Heart right ventricle (tissue), 16 donors: ENCODE measurements at regions not wholly inside any gene's neighbourhood (a gene's known extent, or its start where the extent isn't known, plus 50 kb on each side); places are given as distances from the start of the nearest gene placed in this dataset.

Experiments used
- ATAC-seq, 8 donors: fragments of 200-7000 bp; cut with Tn5 transposase; one replicate each; pipeline ENCODE4 v1.9.1; 2020; ENCODE audit warnings: mild to moderate bottlenecking in 8 of 8, moderate library complexity in 8 of 8, moderate number of reproducible peaks in 1 of 8
- DNase-seq, 2 donors: peaks; one replicate each; pipeline ENCODE4 v3.0.0-alpha.2; 2020
- H3K27ac ChIP-seq, 10 donors: fragments of 200-600 bp; sonication (generic) in 2 of 10; one replicate each; pipeline versions ENCODE4 v1.5.0 to v1.8.0; 2020 to 2022; ENCODE audit warnings: mild to moderate bottlenecking in 3 of 10
- H3K27me3 ChIP-seq, 7 donors: fragments of 200-600 bp; one replicate each; pipeline ENCODE4 v1.8.0; 2021 to 2022; ENCODE audit warnings: mild to moderate bottlenecking in 2 of 7
- H3K36me3 ChIP-seq, 9 donors: fragments of 200-600 bp; sonication (generic) in 1 of 9; one replicate each; pipeline versions ENCODE4 v1.5.0 to v1.8.0; 2020 to 2022; ENCODE audit warnings: mild to moderate bottlenecking in 2 of 9
- H3K4me1 ChIP-seq, 9 donors: fragments of 200-600 bp; sonication (generic) in 1 of 9; one replicate each; pipeline versions ENCODE4 v1.5.0 to v1.8.0; 2020 to 2022; ENCODE audit warnings: mild to moderate bottlenecking in 4 of 9
- H3K4me3 ChIP-seq, 10 donors: fragments of 200-600 bp; sonication (generic) in 2 of 10; one replicate each; pipeline versions ENCODE4 v1.5.0 to v1.8.0; 2020 to 2022; ENCODE audit warnings: mild to moderate bottlenecking in 7 of 10, moderate library complexity in 2 of 10
- H3K9me3 ChIP-seq, 11 donors: fragments of 200-600 bp in 10 of 11; sonication (generic) in 2 of 11; one replicate each; pipeline versions ENCODE4 v1.5.0 to v1.8.0; 2013 to 2022; ENCODE audit warnings: mild to moderate bottlenecking in 2 of 11, control low read depth in 1 of 11, moderate library complexity in 1 of 11
- CTCF ChIP-seq, 9 donors: fragments of 200-600 bp; sonication (generic) in 2 of 9; IDR thresholded peaks; one replicate each; pipeline versions ENCODE4 v1.5.0 to v1.8.0; 2021 to 2022; ENCODE audit warnings: antibody characterized with exemption in 9 of 9, mild to moderate bottlenecking in 5 of 9, moderate library complexity in 1 of 9
- WGBS, 2 donors: extraction: QIAGEN DNeasy Blood & Tissue Kit; methylation state at CpG; one replicate each; pipeline ENCODE4 v1.1.7; 2013; ENCODE audit warnings: inconsistent platforms in 1 of 2; 5-methylcytosine and 5-hydroxymethylcytosine counted together
- intact Hi-C, 10 donors: fragments of 100-400 bp; cut with DNase I; formaldehyde crosslinking; loops; one replicate each; pipeline versions ENCODE4 v1.11.1 to v1.14.2; 2022
- donor health status: Arrhythmogenic right ventricular cardiomyopathy.
- donor health status: ischemic (EF 13 %, LVEDD 7.1; RV severe dilation, severe dysfunction).
- donor health status: healthy with polysubstance abuse.
- donor health status: DM: no; HTN: yes; CAD: no.
- donor health status: DM: no; HTN: no; CAD: no.
- donor health status: ischemic (EF 25% LVEDD 6.9; RV normal size, moderate dysfunction).
- donor health status: ischemic (EF 25% LVEDD 5.7; RV mildly dilated, moderate dysfunction).
- donor health status: healthy.
- donor health status: DM: yes; HTN: yes; CAD: no.
- donor health status: Ischemic cardiomyopathy.
- donor health status: ischemic (EF 35%, LVEDD 5.7; RV mildly dilated, moderate dysfunction).
- donor health status: nonischemic (EF 11% LVEDD 7.7; RV severe dilation, severe dysfunction).
- donor health status: DM: yes; HTN: yes; CAD: no.
- donor health status: PGD.
- donor health status: ischemic (EF 29% LVEDD 5.4; RV normal size, mild dysfunction).
- donor health status: nonischemic (EF 23%, LVEDD 6.1; RV moderate dilation, normal function).

GRCh38 chr3:31133541-31133940, 239.1 kb upstream of the GADL1 start:
- no peak overlapping the region for H3K27ac ChIP-seq
- intact Hi-C loops = loop anchor here in 8 of 10 donors (2.0 to 10.0 kb wide), 3 partner anchors 359 to 366 kb away; no protein-coding TSS in a partner anchor
- ATAC-seq (no peak), DNase-seq (no peak)
- H3K27me3 ChIP-seq = peaks cover 0 to 6% (median 0%) of the 10 kb centered on the region in 7 donors
- no peak overlapping the region for H3K4me3 ChIP-seq
- H3K36me3 ChIP-seq = no peaks in the 10 kb centered on the region
- no peaks in the 10 kb centered on the region for H3K9me3 ChIP-seq
- TF ChIP-seq CTCF (IDR thresholded peaks at IDR 0.05) = no peak
- H3K4me1 ChIP-seq = no peaks in the 10 kb centered on the region
- 100% methylated on average over 1 of the region's 1 CpG for WGBS, 2 donors

- no peak overlapping the region for H3K4me3 ChIP-seq
- DNase-seq = no peak
- intact Hi-C loops = loop anchor here in 1 of 10 donors (10.0 kb wide), 1 partner anchor 361 kb away; no protein-coding TSS in a partner anchor
- no peak overlapping the region for H3K27ac ChIP-seq
- no peaks in the 10 kb centered on the region for H3K9me3 ChIP-seq
- no peak for ATAC-seq
- H3K4me1 ChIP-seq = no peaks in the 10 kb centered on the region
- TF ChIP-seq CTCF (IDR thresholded peaks at IDR 0.05) = no peak
- no peaks in the 10 kb centered on the region for H3K36me3 ChIP-seq
- peaks cover 0 to 6% (median 0%) of the 10 kb centered on the region in 7 donors for H3K27me3 ChIP-seq
- 73 to 76% methylated on average over 3 of the region's 3 CpGs for WGBS, 2 donors
These were observed 241.1 kb upstream of the GADL1 start for GRCh38 chr3:31135546-31135945.

- Histone ChIP-seq H3K27me3 (peaks cover 0 to 6% (median 0%) of the 10 kb centered on the region in 7 donors), H3K4me1 (no peaks in the 10 kb centered on the region), H3K9me3 (no peaks in the 10 kb centered on the region), H3K36me3 (no peaks in the 10 kb centered on the region), H3K4me3 (no peak overlapping the region), H3K27ac (no peak overlapping the region)
- DNase-seq (no peak), ATAC-seq (no peak)
- intact Hi-C loops = loop anchor here in 1 of 10 donors (10.0 kb wide), 1 partner anchor 363 kb away; no protein-coding TSS in a partner anchor
- TF ChIP-seq CTCF (IDR thresholded peaks at IDR 0.05) = no peak
- 97% methylated on average over 4 of the region's 4 CpGs for WGBS, 2 donors
These were observed 243.4 kb upstream of the GADL1 start for GRCh38 chr3:31137718-31138465.

GRCh38 chr3:31140470-31140869, 246.0 kb upstream of the GADL1 start:
- Histone ChIP-seq H3K4me1 (no peaks in the 10 kb centered on the region), H3K9me3 (no peaks in the 10 kb centered on the region), H3K4me3 (no peak overlapping the region), H3K36me3 (no peaks in the 10 kb centered on the region), H3K27me3 (peaks cover 0 to 6% (median 0%) of the 10 kb centered on the region in 7 donors), H3K27ac (no peak overlapping the region)
- ATAC-seq = no peak
- TF ChIP-seq CTCF (IDR thresholded peaks at IDR 0.05) = no peak
- DNase-seq = no peak
- intact Hi-C loops = no loop called here
